ENCODE measurements at regions not wholly inside any gene's neighbourhood (a gene's known extent, or its start where the extent isn't known, plus 50 kb on each side); places are given as distances from the start of the nearest gene placed in this dataset.

- TF ChIP-seq CTCF (IDR thresholded peaks at IDR 0.05; ENCODE audit: low read depth, low read length) = no peak
- no peak for DNase-seq (ENCODE audit: extremely low read depth, low read depth)
Observed at GRCh38 chr6:165753506-165753905, 90.5 kb upstream of the PDE10A start.

DNA sequence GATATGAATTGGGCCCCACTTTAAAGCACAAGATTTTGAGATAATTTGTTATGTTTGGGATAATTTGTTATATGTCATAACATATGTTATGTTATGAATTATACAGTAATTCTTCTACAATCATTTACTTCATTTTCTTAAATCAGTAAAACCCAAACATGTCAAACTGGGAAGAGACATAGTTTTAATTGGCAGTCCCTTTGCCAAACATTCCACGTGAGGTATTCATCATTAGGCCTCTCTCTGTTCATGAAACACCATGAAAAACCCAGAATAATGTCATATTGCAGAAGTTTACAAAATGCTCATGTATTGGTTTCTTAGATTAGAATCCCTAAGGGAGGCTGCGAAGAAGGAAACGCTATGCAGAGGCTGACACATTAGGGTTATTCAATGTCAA lies 89.4 kb upstream of the PDE10A start:
- no peak for DNase-seq (ENCODE audit: extremely low read depth, low read depth)
- TF ChIP-seq CTCF (IDR thresholded peaks at IDR 0.05; ENCODE audit: low read depth, low read length) = no peak

GRCh38 chr6:165751486-165751885 lies 88.4 kb upstream of the PDE10A start:
- TF ChIP-seq CTCF (IDR thresholded peaks at IDR 0.05; ENCODE audit: low read depth, low read length) = no peak

GRCh38 chr6:165749163-165749562 lies 86.1 kb upstream of the PDE10A start:
- DNase-seq (ENCODE audit: extremely low read depth, low read depth) = no peak
- no peak for TF ChIP-seq CTCF (IDR thresholded peaks at IDR 0.05; ENCODE audit: low read depth, low read length)

More at GRCh38 chr6:165751486-165751885, 88.4 kb upstream of the PDE10A start:
- no peak for DNase-seq (ENCODE audit: extremely low read depth, low read depth)

DNA sequence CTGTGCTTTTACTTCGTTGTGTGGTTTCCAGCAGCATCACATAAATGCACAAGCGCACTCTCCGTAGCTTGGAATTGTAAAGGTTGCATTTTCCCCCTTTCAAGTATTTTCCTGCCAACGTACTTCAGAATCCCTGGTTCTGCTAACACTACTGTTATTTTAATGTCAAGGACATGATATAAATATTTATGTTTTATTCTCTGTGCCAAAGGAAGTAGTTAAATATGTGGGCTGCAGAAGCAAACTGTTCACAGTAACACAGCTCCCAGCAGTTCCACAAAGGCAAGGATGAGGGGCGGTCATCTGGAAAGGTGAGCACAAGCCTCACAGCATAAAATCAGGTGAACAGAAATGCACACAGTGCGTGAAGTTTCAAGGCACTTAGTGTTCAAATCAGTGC lies 85.3 kb upstream of the PDE10A start:
- TF ChIP-seq CTCF (IDR thresholded peaks at IDR 0.05; ENCODE audit: low read depth, low read length) = no peak
- DNase-seq (ENCODE audit: extremely low read depth, low read depth) = no peak

GRCh38 chr6:165747963-165748362 lies 84.9 kb upstream of the PDE10A start:
- DNase-seq (ENCODE audit: extremely low read depth, low read depth) = no peak
- no peak for TF ChIP-seq CTCF (IDR thresholded peaks at IDR 0.05; ENCODE audit: low read depth, low read length)

GRCh38 chr6:165746331-165746730 lies 83.3 kb upstream of the PDE10A start:
- no peak for DNase-seq (ENCODE audit: extremely low read depth, low read depth)
- no peak for TF ChIP-seq CTCF (IDR thresholded peaks at IDR 0.05; ENCODE audit: low read depth, low read length)
